ENCODE measurements at regions not wholly inside any gene's neighbourhood (a gene's known extent, or its start where the extent isn't known, plus 50 kb on each side); places are given as distances from the start of the nearest gene placed in this dataset.
A peak's percentile ranks its signal among the peaks of the same experiment; 100 is the strongest.

GRCh38 chr14:71554959-71555612, 377.1 kb upstream of the RGS6 start:
- peaks cover 25% of the 10 kb centered on the region for H3K4me1 Mint-ChIP-seq (ENCODE audit: insufficient read depth, unreplicated experiment)
- H3K36me3 Mint-ChIP-seq (ENCODE audit: insufficient read depth, unreplicated experiment): no peaks in the 10 kb centered on the region
- TF ChIP-seq, protein P1, sequence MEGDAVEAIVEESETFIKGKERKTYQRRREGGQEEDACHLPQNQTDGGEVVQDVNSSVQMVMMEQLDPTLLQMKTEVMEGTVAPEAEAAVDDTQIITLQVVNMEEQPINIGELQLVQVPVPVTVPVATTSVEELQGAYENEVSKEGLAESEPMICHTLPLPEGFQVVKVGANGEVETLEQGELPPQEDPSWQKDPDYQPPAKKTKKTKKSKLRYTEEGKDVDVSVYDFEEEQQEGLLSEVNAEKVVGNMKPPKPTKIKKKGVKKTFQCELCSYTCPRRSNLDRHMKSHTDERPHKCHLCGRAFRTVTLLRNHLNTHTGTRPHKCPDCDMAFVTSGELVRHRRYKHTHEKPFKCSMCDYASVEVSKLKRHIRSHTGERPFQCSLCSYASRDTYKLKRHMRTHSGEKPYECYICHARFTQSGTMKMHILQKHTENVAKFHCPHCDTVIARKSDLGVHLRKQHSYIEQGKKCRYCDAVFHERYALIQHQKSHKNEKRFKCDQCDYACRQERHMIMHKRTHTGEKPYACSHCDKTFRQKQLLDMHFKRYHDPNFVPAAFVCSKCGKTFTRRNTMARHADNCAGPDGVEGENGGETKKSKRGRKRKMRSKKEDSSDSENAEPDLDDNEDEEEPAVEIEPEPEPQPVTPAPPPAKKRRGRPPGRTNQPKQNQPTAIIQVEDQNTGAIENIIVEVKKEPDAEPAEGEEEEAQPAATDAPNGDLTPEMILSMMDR (IDR thresholded peaks at IDR 0.05; ENCODE audit: unreplicated experiment): no peak
- peak overlapping the region; percentile 82 for H3K27ac Mint-ChIP-seq (ENCODE audit: low read depth, unreplicated experiment)
- no peak for DNase-seq (ENCODE audit: unreplicated experiment)
- ChIA-PET POLR2A (interaction anchor here (0.6 to 3.3 kb wide), 10 partner anchors 9 to 233 kb away, joined by 3 to 9 read pairs (median 4); no protein-coding TSS in a partner anchor), CTCF (no interaction called here)
- intact Hi-C loops (cut with micrococcal nuclease): no loop called here
- H3K4me3 Mint-ChIP-seq (ENCODE audit: unreplicated experiment): peak overlapping the region; percentile 26
- H3K9me3 Mint-ChIP-seq (ENCODE audit: unreplicated experiment): no peaks in the 10 kb centered on the region
- no peaks in the 10 kb centered on the region for H3K27me3 Mint-ChIP-seq (ENCODE audit: insufficient read depth, unreplicated experiment)
- TSS peak; percentile 77 for BruUV-seq (replicated peaks)

GRCh38 chr14:71555654-71556559, 376.3 kb upstream of the RGS6 start:
- POLR2A ChIA-PET: interaction anchor here (0.7 to 3.3 kb wide), 11 partner anchors 8 to 234 kb away, joined by 3 to 9 read pairs (median 5); no protein-coding TSS in a partner anchor
- peak overlapping the region; percentile 82 for H3K27ac Mint-ChIP-seq (ENCODE audit: low read depth, unreplicated experiment)

GRCh38 chr14:71556730-71557129, 375.5 kb upstream of the RGS6 start:
- H3K4me3 Mint-ChIP-seq (ENCODE audit: unreplicated experiment): no peak overlapping the region

More at GRCh38 chr14:71555654-71556559, 376.3 kb upstream of the RGS6 start:
- peak overlapping the region; percentile 26 for H3K4me3 Mint-ChIP-seq (ENCODE audit: unreplicated experiment)
- peak; percentile 74 for DNase-seq (ENCODE audit: unreplicated experiment)
- CTCF ChIA-PET: no interaction called here
- peaks cover 21% of the 10 kb centered on the region for H3K4me1 Mint-ChIP-seq (ENCODE audit: insufficient read depth, unreplicated experiment)
- TF ChIP-seq, protein P1 (IDR thresholded peaks at IDR 0.05; ENCODE audit: unreplicated experiment): no peak
- H3K9me3 Mint-ChIP-seq (ENCODE audit: unreplicated experiment): no peaks in the 10 kb centered on the region
- no peaks in the 10 kb centered on the region for H3K27me3 Mint-ChIP-seq (ENCODE audit: insufficient read depth, unreplicated experiment)
- no peaks in the 10 kb centered on the region for H3K36me3 Mint-ChIP-seq (ENCODE audit: insufficient read depth, unreplicated experiment)
- intact Hi-C loops (cut with micrococcal nuclease): no loop called here
- TSS peak; percentile 32 for BruUV-seq (replicated peaks)

More at GRCh38 chr14:71556730-71557129, 375.5 kb upstream of the RGS6 start:
- Mint-ChIP-seq H3K27me3 (ENCODE audit: insufficient read depth, unreplicated experiment) (no peaks in the 10 kb centered on the region), H3K27ac (ENCODE audit: low read depth, unreplicated experiment) (peak overlapping the region; percentile 82), H3K9me3 (ENCODE audit: unreplicated experiment) (no peaks in the 10 kb centered on the region), H3K4me1 (ENCODE audit: insufficient read depth, unreplicated experiment) (peaks cover 12% of the 10 kb centered on the region), H3K36me3 (ENCODE audit: insufficient read depth, unreplicated experiment) (no peaks in the 10 kb centered on the region)
- TF ChIP-seq, protein P1 (IDR thresholded peaks at IDR 0.05; ENCODE audit: unreplicated experiment): no peak
- POLR2A ChIA-PET: interaction anchor here (0.7 to 1.1 kb wide), 4 partner anchors 19 to 182 kb away, joined by 3 to 6 read pairs (median 4); no protein-coding TSS in a partner anchor
- intact Hi-C loops (cut with micrococcal nuclease): no loop called here
- no peak for DNase-seq (ENCODE audit: unreplicated experiment)
- no TSS peak for BruUV-seq (replicated peaks)
- CTCF ChIA-PET: interaction anchor here (0.6 kb wide), 1 partner anchor 422 kb away, joined by 3 read pairs; no protein-coding TSS in a partner anchor

All from MCF 10A (cell line).